Neural progenitor cell (in vitro differentiated cells): ENCODE measurements at regions not wholly inside any gene's neighbourhood (a gene's known extent, or its start where the extent isn't known, plus 50 kb on each side); places are given as distances from the start of the nearest gene placed in this dataset.

ENCODE experiments used
- DNase-seq: peaks from one replicate; pipeline ENCODE4 v3.0.0-alpha.2; 2016; ENCODE audit warnings: low spot score
- H2AFZ ChIP-seq: fragments of 200-600 bp; sonication (generic); replicated peaks from 2 replicates; pipeline ENCODE4 v1.6.1; 2016; ENCODE audit warnings: antibody characterized with exemption
- H3F3A ChIP-seq: fragments of 200-600 bp; sonication (generic); 2 replicates; pipeline ENCODE4 v1.6.1; 2016; ENCODE audit warnings: antibody characterized with exemption, low read depth
- H3K27ac ChIP-seq: fragments of 200-600 bp; sonication (generic); 2 replicates; pipeline ENCODE4 v1.5.1; 2016; ENCODE audit warnings: mild to moderate bottlenecking
- H3K27me3 ChIP-seq: fragments of 200-600 bp; sonication (generic); 2 replicates; pipeline ENCODE4 v1.6.1; 2016; ENCODE audit warnings: mild to moderate bottlenecking, moderate library complexity
- H3K36me3 ChIP-seq: fragments of 200-600 bp; sonication (generic); 2 replicates; pipeline ENCODE4 v1.5.1; 2016
- H3K4me1 ChIP-seq: fragments of 200-600 bp; sonication (generic); 2 replicates; pipeline ENCODE4 v1.6.1; 2016; ENCODE audit warnings: mixed run types
- H3K4me2 ChIP-seq: fragments of 200-600 bp; sonication (generic); 2 replicates; pipeline ENCODE4 v1.6.1; 2016
- H3K4me3 ChIP-seq: fragments of 200-600 bp; sonication (generic); 2 replicates; pipeline ENCODE4 v1.5.1; 2016
- H3K79me2 ChIP-seq: fragments of 200-600 bp; sonication (generic); 2 replicates; pipeline ENCODE4 v1.6.1; 2016; ENCODE audit warnings: low read depth
- H3K9ac ChIP-seq: fragments of 200-600 bp; sonication (generic); 2 replicates; pipeline ENCODE4 v1.6.1; 2016
- H3K9me3 ChIP-seq: fragments of 200-600 bp; sonication (generic); 2 replicates; pipeline ENCODE4 v1.5.1; 2016; ENCODE audit warnings: low read depth
- H4K20me1 ChIP-seq: fragments of 200-600 bp; sonication (generic); 2 replicates; pipeline ENCODE4 v1.6.1; 2016; ENCODE audit warnings: low read depth
- H3K27ac Mint-ChIP-seq: 3 replicates; pipeline ENCODE4 v1.8.0; 2021; ENCODE audit warnings: mixed read lengths
- H3K27me3 Mint-ChIP-seq: 2 replicates; pipeline ENCODE4 v1.8.0; 2022; ENCODE audit warnings: low read depth, mild to moderate bottlenecking, inconsistent platforms, moderate library complexity, mixed read lengths; ENCODE audit not compliant: insufficient read depth
- H3K36me3 Mint-ChIP-seq: 3 replicates; pipeline ENCODE4 v1.8.0; 2021; ENCODE audit warnings: mixed read lengths
- H3K4me1 Mint-ChIP-seq: 3 replicates; pipeline ENCODE4 v1.8.0; 2021; ENCODE audit warnings: mixed read lengths
- H3K4me3 Mint-ChIP-seq: 3 replicates; pipeline ENCODE4 v1.8.0; 2021; ENCODE audit warnings: mild to moderate bottlenecking, moderate library complexity, mixed read lengths
- H3K9me3 Mint-ChIP-seq: 3 replicates; pipeline ENCODE4 v1.8.0; 2020; ENCODE audit warnings: mixed read lengths
- CTCF ChIP-seq: fragments of 200-600 bp; sonication (generic); IDR thresholded peaks from 2 replicates; pipeline ENCODE4 v1.5.1; 2017; ENCODE audit warnings: antibody characterized with exemption, mild to moderate bottlenecking
- EZH2 ChIP-seq: fragments of 200-600 bp; sonication (generic); IDR thresholded peaks from 2 replicates; pipeline ENCODE4 v1.6.1; 2017; ENCODE audit warnings: antibody characterized with exemption, mild to moderate bottlenecking, moderate library complexity
- EZH2phosphoT487 ChIP-seq: fragments of 200-600 bp; sonication (generic); IDR thresholded peaks from 2 replicates; pipeline ENCODE4 v1.6.1; 2017; ENCODE audit warnings: antibody characterized with exemption

- no peak overlapping the region for H3K4me2 ChIP-seq
- no peak overlapping the region for H3K4me3 ChIP-seq
- H3K9me3 ChIP-seq: no peaks in the 10 kb centered on the region
- no peak for TF ChIP-seq EZH2
- no peak for TF ChIP-seq EZH2phosphoT487
- TF ChIP-seq CTCF: no peak
- no peaks in the 10 kb centered on the region for H3F3A ChIP-seq
- H3K4me1 ChIP-seq: no peaks in the 10 kb centered on the region
- no peaks in the 10 kb centered on the region for H3K36me3 ChIP-seq
- H4K20me1 ChIP-seq: no peaks in the 10 kb centered on the region
- no peak overlapping the region for H2AFZ ChIP-seq
- no peak overlapping the region for H3K27ac ChIP-seq
- no peak overlapping the region for H3K9ac ChIP-seq
- H3K27me3 ChIP-seq: no peaks in the 10 kb centered on the region
- no peaks in the 10 kb centered on the region for H3K79me2 ChIP-seq
- Mint-ChIP-seq H3K4me1 (no peaks in the 10 kb centered on the region), H3K36me3 (no peaks in the 10 kb centered on the region), H3K27ac (no peak overlapping the region), H3K4me3 (no peak overlapping the region), H3K27me3 (no peaks in the 10 kb centered on the region), H3K9me3 (peaks cover 3% of the 10 kb centered on the region)
- no peak for DNase-seq
Observed at GRCh38 chr6:117018771-117019170, 141.7 kb downstream of the RFX6 start.

GRCh38 chr6:117022774-117023173 is 145.7 kb downstream of the RFX6 start:
- Mint-ChIP-seq H3K27ac (no peak overlapping the region), H3K4me1 (no peaks in the 10 kb centered on the region), H3K9me3 (no peaks in the 10 kb centered on the region), H3K36me3 (no peaks in the 10 kb centered on the region), H3K27me3 (no peaks in the 10 kb centered on the region), H3K4me3 (no peak overlapping the region)
- DNase-seq: no peak
- H3K36me3 ChIP-seq: no peaks in the 10 kb centered on the region
- H3K4me3 ChIP-seq: no peak overlapping the region
- no peaks in the 10 kb centered on the region for H4K20me1 ChIP-seq
- no peak overlapping the region for H3K9ac ChIP-seq
- H3K79me2 ChIP-seq: no peaks in the 10 kb centered on the region
- no peaks in the 10 kb centered on the region for H3K9me3 ChIP-seq
- H3K27ac ChIP-seq: no peak overlapping the region
- no peak overlapping the region for H3K4me2 ChIP-seq
- H2AFZ ChIP-seq: no peak overlapping the region
- no peaks in the 10 kb centered on the region for H3K4me1 ChIP-seq
- no peaks in the 10 kb centered on the region for H3K27me3 ChIP-seq
- TF ChIP-seq CTCF (no peak), EZH2 (no peak), EZH2phosphoT487 (no peak)
- no peaks in the 10 kb centered on the region for H3F3A ChIP-seq

- Mint-ChIP-seq H3K9me3 (no peaks in the 10 kb centered on the region), H3K4me3 (no peak overlapping the region), H3K4me1 (no peaks in the 10 kb centered on the region), H3K36me3 (no peaks in the 10 kb centered on the region), H3K27me3 (no peaks in the 10 kb centered on the region), H3K27ac (no peak overlapping the region)
- Histone ChIP-seq H3K9ac (no peak overlapping the region), H3K36me3 (no peaks in the 10 kb centered on the region), H3K9me3 (no peaks in the 10 kb centered on the region), H2AFZ (no peak overlapping the region), H3K27ac (no peak overlapping the region), H3F3A (no peaks in the 10 kb centered on the region), H3K4me3 (no peak overlapping the region), H3K27me3 (no peaks in the 10 kb centered on the region), H3K79me2 (no peaks in the 10 kb centered on the region), H4K20me1 (no peaks in the 10 kb centered on the region), H3K4me2 (no peak overlapping the region), H3K4me1 (no peaks in the 10 kb centered on the region)
- no peak for DNase-seq
- no peak for TF ChIP-seq EZH2phosphoT487
- TF ChIP-seq CTCF: peak; percentile 17
Observed at GRCh38 chr6:117025310-117025709, 148.3 kb downstream of the RFX6 start.

- Mint-ChIP-seq H3K9me3 (no peaks in the 10 kb centered on the region), H3K27me3 (no peaks in the 10 kb centered on the region), H3K27ac (no peak overlapping the region), H3K4me1 (no peaks in the 10 kb centered on the region), H3K4me3 (no peak overlapping the region), H3K36me3 (no peaks in the 10 kb centered on the region)
- Histone ChIP-seq H4K20me1 (no peaks in the 10 kb centered on the region), H3K27me3 (no peaks in the 10 kb centered on the region), H3K9ac (no peak overlapping the region), H3K36me3 (no peaks in the 10 kb centered on the region), H2AFZ (no peak overlapping the region), H3K4me2 (no peak overlapping the region), H3K27ac (no peak overlapping the region), H3K9me3 (no peaks in the 10 kb centered on the region), H3K79me2 (no peaks in the 10 kb centered on the region), H3F3A (no peaks in the 10 kb centered on the region), H3K4me1 (no peaks in the 10 kb centered on the region), H3K4me3 (no peak overlapping the region)
- TF ChIP-seq EZH2 (no peak), EZH2phosphoT487 (no peak), CTCF (no peak)
- no peak for DNase-seq
Observed at GRCh38 chr6:117028256-117028655, 151.2 kb downstream of the RFX6 start.
